ENCODE measurements at regions not wholly inside any gene's neighbourhood (a gene's known extent, or its start where the extent isn't known, plus 50 kb on each side); places are given as distances from the start of the nearest gene placed in this dataset.
"Not testable (repeated sequence)": the region's sequence is repeated elsewhere in the genome, so short reads cannot be mapped to it uniquely, and the experiment has no call there.

GRCh38 chr17:16870253-16871245, 101.4 kb downstream of the TNFRSF13B start:
- Histone ChIP-seq H3K27ac (ENCODE audit: control insufficient read depth, insufficient read depth) (no peak overlapping the region), H4K20me1 (ENCODE audit: control insufficient read depth, insufficient read depth) (no peaks in the 10 kb centered on the region), H3K36me3 (ENCODE audit: control insufficient read depth in 2 of 2, insufficient read depth in 2 of 2, low read length in 1 of 2) (no peaks in the 10 kb centered on the region), H3K79me2 (ENCODE audit: control insufficient read depth, insufficient read depth, low read length) (no peaks in the 10 kb centered on the region), H3K4me2 (ENCODE audit: control insufficient read depth, insufficient read depth) (no peak overlapping the region), H3K4me1 (ENCODE audit: control insufficient read depth, insufficient read depth, low read length) (no peaks in the 10 kb centered on the region), H3K4me3 (no peak overlapping the region), H3K9ac (ENCODE audit: control insufficient read depth, insufficient read depth, low read length) (no peak overlapping the region), H3K9me3 (replicated peaks; ENCODE audit: control insufficient read depth, insufficient read depth, low read length) (no peaks in the 10 kb centered on the region), H3K27me3 (replicated peaks in 1 of 2; ENCODE audit: control insufficient read depth in 2 of 2, insufficient read depth in 2 of 2, low read length in 1 of 2) (no peaks in the 10 kb centered on the region; a peak in 2 of 4 replicates), H2AFZ (ENCODE audit: control insufficient read depth, low read depth, low read length) (no peak overlapping the region)
- no peak for DNase-seq (ENCODE audit: low read depth, low spot score)
- intact Hi-C loops (cut with micrococcal nuclease; ENCODE audit: unreplicated experiment) (no loop called here), in situ Hi-C loops (cut with MboI) (no loop called here)
- TF ChIP-seq, protein P1, sequence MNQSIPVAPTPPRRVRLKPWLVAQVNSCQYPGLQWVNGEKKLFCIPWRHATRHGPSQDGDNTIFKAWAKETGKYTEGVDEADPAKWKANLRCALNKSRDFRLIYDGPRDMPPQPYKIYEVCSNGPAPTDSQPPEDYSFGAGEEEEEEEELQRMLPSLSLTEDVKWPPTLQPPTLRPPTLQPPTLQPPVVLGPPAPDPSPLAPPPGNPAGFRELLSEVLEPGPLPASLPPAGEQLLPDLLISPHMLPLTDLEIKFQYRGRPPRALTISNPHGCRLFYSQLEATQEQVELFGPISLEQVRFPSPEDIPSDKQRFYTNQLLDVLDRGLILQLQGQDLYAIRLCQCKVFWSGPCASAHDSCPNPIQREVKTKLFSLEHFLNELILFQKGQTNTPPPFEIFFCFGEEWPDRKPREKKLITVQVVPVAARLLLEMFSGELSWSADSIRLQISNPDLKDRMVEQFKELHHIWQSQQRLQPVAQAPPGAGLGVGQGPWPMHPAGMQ (IDR thresholded peaks at IDR 0.05; ENCODE audit: borderline replicate concordance): no peak
- CTCF ChIA-PET: interaction anchor here (0.7 kb wide), 1 partner anchor 35 kb away, joined by 3 read pairs; no protein-coding TSS in a partner anchor
- no peak for ATAC-seq
- no TSS peak for BruUV-seq (replicated peaks)
- RAD21 ChIA-PET (ENCODE audit: unreplicated experiment): no interaction called here
- SMC1A ChIA-PET (ENCODE audit: uncharacterized antibody, unreplicated experiment): no interaction called here
- FAIRE-seq: no peak
- POLR2A ChIA-PET: no interaction called here
- 27% methylated on average over 25 of the region's 26 CpGs for WGBS (ENCODE audit: insufficient coverage, insufficient replicate concordance, low lambda C conversion rate, missing lambda C conversion rate)

DNA sequence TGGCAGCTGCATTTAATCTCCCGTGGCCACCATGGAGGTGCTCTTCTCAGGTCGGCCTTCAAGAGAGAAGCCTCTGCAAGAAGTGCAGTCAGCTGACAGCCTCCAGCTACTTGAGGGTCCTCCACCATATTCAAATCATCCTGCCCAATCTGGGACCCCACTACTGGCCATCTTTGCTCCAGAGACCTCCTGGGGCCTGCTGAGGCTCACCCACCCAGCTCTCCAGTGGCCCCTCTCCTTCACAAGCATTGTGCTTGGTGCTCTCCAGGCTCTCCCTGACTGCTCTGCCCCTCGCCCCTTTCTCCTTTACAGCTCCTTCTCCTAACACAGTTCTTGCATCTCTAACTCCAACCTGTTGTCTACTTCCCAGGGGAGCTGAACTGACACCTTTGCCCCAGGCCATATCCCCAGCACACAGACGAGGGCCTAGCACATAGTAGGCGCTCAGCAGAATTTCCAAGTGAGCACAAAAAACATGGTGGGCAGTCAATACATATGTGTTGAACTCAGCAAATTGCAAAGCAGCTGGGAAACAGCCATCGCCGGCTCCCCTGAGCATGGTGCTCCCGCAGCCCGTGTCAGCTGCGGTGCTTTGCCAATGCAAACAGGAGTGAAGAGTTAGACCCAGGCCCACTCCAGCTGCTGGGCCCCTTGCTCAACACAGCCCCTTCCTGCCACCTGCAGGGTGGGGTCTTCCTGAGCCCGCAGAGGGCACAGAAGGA, 102.2 kb downstream of the TNFRSF13B start:
- SMC1A ChIA-PET (ENCODE audit: uncharacterized antibody, unreplicated experiment); FAIRE-seq: not testable (repeated sequence)
- CTCF ChIA-PET: interaction anchor here (0.6 to 0.7 kb wide), 3 partner anchors 16 to 333 kb away, joined by 3 to 4 read pairs (median 3); no protein-coding TSS in a partner anchor

DNA sequence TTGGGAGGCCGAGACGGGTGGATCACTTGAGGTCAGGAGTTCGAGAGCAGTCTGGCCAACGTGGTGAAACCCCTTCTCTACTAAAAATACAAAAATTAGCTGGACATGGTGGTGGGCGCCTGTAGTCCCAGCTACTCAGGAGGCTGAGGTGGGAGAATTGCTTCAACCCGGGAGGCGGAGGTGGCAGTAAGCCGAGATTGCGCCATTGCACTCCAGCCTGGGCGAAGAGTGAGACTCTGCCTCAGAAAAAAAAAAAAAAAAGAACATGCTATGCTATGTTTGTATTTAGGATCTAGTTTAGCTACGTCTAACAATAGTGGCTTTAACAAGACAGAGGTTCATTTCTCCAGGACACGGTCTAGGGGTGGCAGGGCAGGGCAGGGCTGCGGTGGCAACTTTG, 103.3 kb downstream of the TNFRSF13B start:
- H3K4me2 ChIP-seq (ENCODE audit: control insufficient read depth, insufficient read depth); in situ Hi-C loops (cut with MboI); DNase-seq (ENCODE audit: low read depth, low spot score); intact Hi-C loops (cut with micrococcal nuclease; ENCODE audit: unreplicated experiment); H3K36me3 ChIP-seq (ENCODE audit: control insufficient read depth in 2 of 2, insufficient read depth in 2 of 2, low read length in 1 of 2); H2AFZ ChIP-seq (ENCODE audit: control insufficient read depth, low read depth, low read length); H3K9ac ChIP-seq (ENCODE audit: control insufficient read depth, insufficient read depth, low read length); H3K9me3 ChIP-seq (replicated peaks; ENCODE audit: control insufficient read depth, insufficient read depth, low read length); BruUV-seq (replicated peaks); H3K4me3 ChIP-seq; POLR2A ChIA-PET; ATAC-seq; H3K4me1 ChIP-seq (ENCODE audit: control insufficient read depth, insufficient read depth, low read length); H3K79me2 ChIP-seq (ENCODE audit: control insufficient read depth, insufficient read depth, low read length); SMC1A ChIA-PET (ENCODE audit: uncharacterized antibody, unreplicated experiment); H4K20me1 ChIP-seq (ENCODE audit: control insufficient read depth, insufficient read depth); RAD21 ChIA-PET (ENCODE audit: unreplicated experiment); H3K27me3 ChIP-seq (replicated peaks in 1 of 2; ENCODE audit: control insufficient read depth in 2 of 2, insufficient read depth in 2 of 2, low read length in 1 of 2); FAIRE-seq; H3K27ac ChIP-seq (ENCODE audit: control insufficient read depth, insufficient read depth): not testable (repeated sequence)
- CTCF ChIA-PET: interaction anchor here (0.6 to 0.7 kb wide), 2 partner anchors 528 to 634 kb away, joined by 3 read pairs; no protein-coding TSS in a partner anchor
- WGBS (ENCODE audit: insufficient coverage, insufficient replicate concordance, low lambda C conversion rate, missing lambda C conversion rate): 47% methylated on average over 12 of the region's 13 CpGs

More for the DNA sequence above, 102.2 kb downstream of the TNFRSF13B start:
- intact Hi-C loops (cut with micrococcal nuclease; ENCODE audit: unreplicated experiment); H3K36me3 ChIP-seq (ENCODE audit: control insufficient read depth in 2 of 2, insufficient read depth in 2 of 2, low read length in 1 of 2); DNase-seq (ENCODE audit: low read depth, low spot score); BruUV-seq (replicated peaks); in situ Hi-C loops (cut with MboI); POLR2A ChIA-PET; H3K27me3 ChIP-seq (replicated peaks in 1 of 2; ENCODE audit: control insufficient read depth in 2 of 2, insufficient read depth in 2 of 2, low read length in 1 of 2); H4K20me1 ChIP-seq (ENCODE audit: control insufficient read depth, insufficient read depth); H3K4me1 ChIP-seq (ENCODE audit: control insufficient read depth, insufficient read depth, low read length); ATAC-seq; RAD21 ChIA-PET (ENCODE audit: unreplicated experiment); H3K79me2 ChIP-seq (ENCODE audit: control insufficient read depth, insufficient read depth, low read length); H3K9ac ChIP-seq (ENCODE audit: control insufficient read depth, insufficient read depth, low read length); H3K27ac ChIP-seq (ENCODE audit: control insufficient read depth, insufficient read depth); H2AFZ ChIP-seq (ENCODE audit: control insufficient read depth, low read depth, low read length); H3K4me3 ChIP-seq; H3K9me3 ChIP-seq (replicated peaks; ENCODE audit: control insufficient read depth, insufficient read depth, low read length); H3K4me2 ChIP-seq (ENCODE audit: control insufficient read depth, insufficient read depth): not testable (repeated sequence)
- 48% methylated on average over 10 of the region's 11 CpGs for WGBS (ENCODE audit: insufficient coverage, insufficient replicate concordance, low lambda C conversion rate, missing lambda C conversion rate)

Measured in GM12878 (cell line).